T-helper 2 cell treated with Interferon-gamma antibody and Interleukin-4, amounts not matched to agents 100 ng/mL and 5 ng/mL, for 36 hours (primary cell): ENCODE measurements at regions not wholly inside any gene's neighbourhood (a gene's known extent, or its start where the extent isn't known, plus 50 kb on each side); places are given as distances from the start of the nearest gene placed in this dataset.
"Not testable (repeated sequence)": the region's sequence is repeated elsewhere in the genome, so short reads cannot be mapped to it uniquely, and the experiment has no call there.

Source experiments
- intact Hi-C: fragments of 100-400 bp; cut with micrococcal nuclease; formaldehyde crosslinking; loops from one replicate; pipeline ENCODE4 v1.15.1; 2023

DNA sequence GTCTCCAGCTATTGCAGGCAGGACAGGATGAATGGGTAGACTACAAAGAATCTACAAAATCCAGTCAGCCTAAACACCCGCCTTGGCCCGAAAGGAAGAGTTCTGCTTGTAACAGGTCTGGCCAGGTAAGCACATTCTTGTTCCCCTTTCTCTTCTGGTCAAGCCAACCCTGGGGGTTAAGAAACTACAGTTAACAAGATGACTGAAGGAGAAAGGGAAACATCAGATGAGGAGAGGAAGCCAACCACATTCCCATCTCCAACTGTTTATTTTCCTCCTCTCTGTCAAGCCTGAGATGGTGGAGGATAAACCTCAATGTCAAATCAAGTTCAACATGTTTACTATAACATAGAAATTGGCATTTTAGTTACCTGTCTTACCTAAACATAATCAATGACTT, 198.9 kb downstream of the IPMK start:
- intact Hi-C loops = loop anchor here (5.0 kb wide), 1 partner anchor 732 kb away; no protein-coding TSS in a partner anchor

DNA sequence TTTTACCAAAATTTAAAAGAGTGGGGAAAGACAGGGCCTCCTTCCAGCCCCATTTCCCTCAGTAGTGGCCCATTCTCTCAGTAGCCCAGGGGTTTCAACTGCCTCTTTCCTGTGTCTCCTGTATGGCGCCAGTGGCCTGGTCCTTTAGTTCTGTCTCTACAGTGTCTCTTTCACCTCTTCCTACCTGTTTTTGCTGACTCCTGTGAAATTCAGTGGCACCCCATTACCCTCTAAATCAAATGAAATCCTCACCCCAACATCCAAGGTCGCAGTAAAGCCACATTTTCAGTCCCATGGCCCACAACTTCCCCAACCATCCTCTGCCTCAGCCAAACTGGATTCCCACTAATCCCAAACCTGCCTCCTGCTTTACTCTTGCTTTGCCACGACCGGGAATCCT, 200.7 kb downstream of the IPMK start:
- intact Hi-C loops = loop anchor here (5.0 kb wide), 1 partner anchor 730 kb away; no protein-coding TSS in a partner anchor

DNA sequence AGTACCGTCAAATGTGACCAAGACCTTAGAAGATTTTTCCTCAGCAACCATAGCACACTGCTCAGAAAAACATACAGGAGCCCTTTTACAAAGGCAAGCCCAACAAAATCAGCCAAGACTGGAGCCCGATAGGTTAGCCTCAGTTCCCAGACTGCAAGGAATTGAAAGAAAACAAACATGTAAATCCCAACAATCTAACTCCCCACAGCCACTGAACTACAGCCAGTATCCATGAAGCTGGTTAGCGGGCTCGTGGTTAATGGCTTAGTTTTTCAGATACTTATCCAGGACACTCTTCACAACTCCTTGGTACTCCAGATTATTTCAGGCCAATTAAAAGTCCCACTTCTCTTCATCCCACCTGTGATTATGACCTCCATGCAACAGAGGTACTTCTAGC, 201.6 kb downstream of the IPMK start:
- intact Hi-C loops = loop anchor here (5.0 kb wide), 1 partner anchor 729 kb away; no protein-coding TSS in a partner anchor

DNA sequence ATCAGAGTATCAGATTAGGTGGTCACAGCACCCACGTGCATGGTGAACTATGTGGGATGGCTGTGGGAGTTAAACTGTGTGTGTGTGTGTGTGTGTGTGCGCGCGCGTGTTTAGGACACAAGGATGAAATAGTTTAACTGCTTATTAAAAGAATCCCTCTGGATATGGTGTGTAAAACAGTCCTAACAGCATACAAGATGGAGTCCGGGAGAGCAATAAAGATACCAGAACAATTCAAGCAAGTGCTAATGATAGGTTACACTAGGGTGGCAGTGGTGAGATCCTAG, 202.2 kb downstream of the IPMK start:
- intact Hi-C loops = loop anchor here (5.0 kb wide), 1 partner anchor 728 kb away; no protein-coding TSS in a partner anchor

DNA sequence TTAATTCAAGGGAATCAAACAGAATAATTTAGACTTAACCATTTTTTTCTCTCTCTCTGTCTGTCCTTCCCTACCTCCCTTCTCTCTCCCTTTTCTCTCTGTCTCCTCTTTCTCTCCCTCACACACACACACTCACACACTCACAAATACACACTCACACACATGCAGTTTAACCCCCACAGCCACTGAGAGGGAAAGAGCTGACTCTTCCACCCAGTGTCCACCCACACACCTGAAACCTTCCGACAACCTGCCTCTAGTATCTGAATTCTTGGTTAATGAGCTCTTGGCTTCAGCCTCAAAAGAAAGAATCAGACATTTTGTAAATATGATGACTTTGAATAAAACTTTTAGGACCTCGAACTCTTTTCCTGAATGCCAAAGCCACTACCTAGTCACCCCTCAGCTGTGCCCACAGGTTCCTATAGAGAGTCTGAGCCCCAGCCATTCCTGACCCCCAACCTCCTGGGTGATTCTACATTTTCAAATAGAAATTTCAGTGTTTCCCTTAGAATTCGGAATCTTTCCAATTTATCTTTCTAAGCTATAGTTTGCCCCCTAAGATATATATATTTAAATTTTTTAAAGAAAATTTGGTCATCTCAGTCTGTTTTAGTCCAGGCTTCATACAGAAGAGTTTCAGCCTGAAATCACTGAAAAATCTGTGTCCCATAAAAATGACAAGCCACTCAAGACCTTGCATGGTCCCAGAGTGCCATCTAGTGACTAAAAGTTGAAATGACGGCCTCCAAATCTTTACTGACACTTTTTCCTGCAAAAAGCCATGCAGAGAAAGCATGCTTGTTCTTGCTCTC, 202.8 kb downstream of the IPMK start:
- intact Hi-C loops = loop anchor here (5.0 kb wide), 1 partner anchor 728 kb away; no protein-coding TSS in a partner anchor

DNA sequence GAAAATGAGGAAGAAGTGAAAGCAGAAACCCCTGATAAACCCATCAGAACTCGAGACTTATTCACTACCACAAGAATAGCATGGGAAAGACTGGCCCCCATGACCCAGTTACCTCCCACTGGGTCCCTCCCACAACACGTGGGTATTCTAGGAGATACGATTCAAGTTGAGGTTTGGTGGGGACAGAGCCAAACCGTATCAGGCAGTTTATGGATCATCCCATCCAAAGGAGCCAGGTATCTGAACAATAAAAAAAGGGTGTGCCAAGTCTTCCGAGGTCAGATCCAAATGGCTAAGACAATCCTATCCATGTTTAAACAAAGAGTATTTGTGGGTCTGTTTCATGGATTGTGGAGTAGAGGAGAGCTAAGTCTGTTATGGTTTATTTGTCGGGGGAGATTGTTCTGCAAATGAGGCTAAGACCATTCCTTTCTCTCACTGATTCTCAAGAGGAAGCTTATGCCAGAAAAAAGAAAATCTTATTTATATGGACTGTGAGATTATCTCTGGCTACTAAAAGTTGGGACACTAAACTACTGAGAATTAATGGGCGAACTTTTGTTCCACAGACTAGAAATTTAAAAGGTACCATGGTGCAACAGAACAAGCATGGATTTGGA, 203.7 kb downstream of the IPMK start:
- intact Hi-C loops = no loop called here

DNA sequence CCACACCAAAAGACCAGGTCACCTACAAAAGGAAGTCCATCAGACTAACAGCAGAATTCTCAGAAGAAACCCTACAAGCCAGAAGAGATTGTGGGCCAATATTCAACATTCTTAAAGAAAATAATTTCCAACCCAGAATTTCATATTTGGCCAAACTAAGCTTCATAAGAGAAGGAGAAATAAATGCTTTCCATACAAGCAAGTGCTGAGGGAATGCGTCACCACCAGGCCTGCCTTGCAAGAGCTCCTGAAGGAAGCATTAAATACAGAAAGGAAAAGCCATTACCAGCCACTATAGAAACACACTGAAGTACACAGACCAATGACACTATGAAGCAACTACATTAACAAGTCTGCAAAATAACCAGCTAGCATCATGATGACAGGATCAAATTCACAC, 209.0 kb downstream of the IPMK start:
- intact Hi-C loops = not testable (repeated sequence)

DNA sequence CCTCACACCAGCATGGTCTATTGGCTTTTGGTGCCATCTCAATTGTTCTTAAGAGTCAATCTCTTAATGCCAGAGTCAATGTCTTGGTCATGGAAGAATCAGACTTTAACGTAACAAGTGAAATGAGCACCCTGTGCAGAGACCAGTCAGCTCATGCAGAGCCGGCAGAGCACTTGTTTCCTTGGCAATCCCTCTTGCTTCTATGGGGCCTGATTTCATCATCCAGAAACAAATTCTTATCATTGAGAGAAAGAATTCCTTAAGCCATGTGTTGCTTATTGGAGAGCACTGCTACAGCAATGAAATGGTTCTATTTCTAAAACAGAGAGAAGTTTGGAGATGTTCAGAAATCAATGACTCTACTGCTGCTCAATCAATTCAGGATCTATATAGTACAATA, 212.8 kb downstream of the IPMK start:
- intact Hi-C loops = no loop called here

DNA sequence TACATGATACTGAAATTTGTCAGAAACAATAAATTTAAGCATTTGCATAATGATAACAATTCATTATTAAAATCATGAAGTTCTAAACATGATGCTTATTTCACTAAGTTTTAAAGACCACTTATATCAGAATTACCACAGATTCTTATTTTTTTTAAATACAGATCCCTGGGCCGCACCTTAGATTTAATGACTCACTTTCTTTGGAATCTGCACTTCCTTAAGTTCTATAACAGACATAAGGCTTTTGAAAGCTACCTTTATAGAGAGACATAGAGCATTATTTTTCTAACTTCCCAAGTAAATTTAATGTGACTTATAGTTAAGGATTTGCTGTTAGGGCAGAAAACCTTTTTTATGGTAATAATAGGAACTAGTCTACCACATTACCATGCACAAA, 214.9 kb downstream of the IPMK start:
- intact Hi-C loops = no loop called here

DNA sequence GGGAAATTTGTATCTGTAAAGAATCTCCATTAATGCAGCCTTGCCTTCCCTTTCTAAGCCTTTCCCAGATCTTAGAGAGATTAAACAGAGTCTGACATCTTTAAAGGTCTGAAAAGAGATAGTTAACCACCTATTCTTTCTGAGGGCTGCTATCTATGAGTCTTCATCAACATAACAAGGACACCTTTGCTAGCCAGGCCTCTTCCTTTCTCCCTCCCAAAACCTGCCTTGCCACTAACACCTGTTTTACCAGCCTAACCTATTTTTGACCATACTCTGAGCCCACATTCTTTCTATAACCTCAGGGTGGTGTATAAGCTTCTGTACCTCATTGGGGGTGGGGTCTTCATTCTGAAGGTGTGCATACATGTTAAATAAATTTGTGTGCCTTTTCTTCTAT, 217.1 kb downstream of the IPMK start:
- intact Hi-C loops = no loop called here

DNA sequence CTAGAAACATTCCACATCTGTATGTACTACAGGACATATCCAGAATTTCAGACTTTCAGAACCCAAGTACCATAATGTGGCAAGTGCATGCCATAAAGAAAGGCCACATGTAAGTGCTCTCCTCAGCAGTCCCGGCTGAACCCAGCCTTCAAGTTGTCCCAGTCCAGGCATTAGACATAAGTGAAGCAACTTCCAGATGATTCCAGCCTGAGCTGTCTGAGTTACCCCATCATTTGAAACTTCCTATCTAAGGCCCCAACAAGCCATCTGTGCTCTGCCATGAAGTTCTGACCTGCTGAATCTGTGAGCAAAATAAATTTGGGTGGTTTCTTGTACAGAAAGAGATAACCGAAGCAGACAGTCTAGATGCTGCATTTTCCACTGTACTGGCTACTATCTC, 218.8 kb downstream of the IPMK start:
- intact Hi-C loops = no loop called here

DNA sequence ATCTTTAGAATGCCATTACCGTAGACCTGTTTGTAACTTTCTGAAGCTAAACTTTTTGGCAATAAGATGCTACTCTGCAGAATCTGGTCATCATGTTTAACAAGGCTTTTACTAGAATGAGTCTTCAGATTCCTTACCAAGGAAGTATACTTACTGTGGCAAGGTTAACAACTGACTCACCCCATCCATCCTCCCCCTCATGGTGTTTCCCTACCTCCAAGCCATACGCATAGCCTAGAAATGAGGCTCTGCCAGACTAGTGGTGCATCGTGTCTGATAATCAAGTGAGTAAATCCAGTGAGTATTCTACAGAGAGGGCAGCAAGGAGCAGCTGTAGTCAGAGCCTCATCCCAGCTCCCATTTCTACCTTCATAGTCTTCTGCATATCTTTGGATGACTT, 223.6 kb downstream of the IPMK start:
- intact Hi-C loops = no loop called here

DNA sequence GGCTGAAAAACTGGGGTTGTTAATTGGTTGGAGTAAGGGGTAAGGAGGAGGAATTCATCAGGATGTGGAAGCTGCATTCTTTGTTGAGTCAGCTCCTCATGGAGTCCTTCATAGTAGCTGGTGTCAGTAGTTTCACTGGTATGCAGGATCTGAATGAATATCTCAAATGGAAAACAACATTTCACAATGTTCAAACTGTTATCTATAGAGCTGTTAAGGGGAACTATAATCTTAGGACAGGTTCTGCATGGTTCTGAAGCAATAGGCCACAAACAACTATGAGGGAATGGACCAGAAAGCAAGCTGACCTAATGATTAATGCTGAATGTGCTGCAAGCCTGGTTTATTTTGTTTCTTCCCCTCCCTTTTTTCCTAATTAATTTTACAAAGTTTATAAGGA, 225.8 kb downstream of the IPMK start:
- intact Hi-C loops = no loop called here

DNA sequence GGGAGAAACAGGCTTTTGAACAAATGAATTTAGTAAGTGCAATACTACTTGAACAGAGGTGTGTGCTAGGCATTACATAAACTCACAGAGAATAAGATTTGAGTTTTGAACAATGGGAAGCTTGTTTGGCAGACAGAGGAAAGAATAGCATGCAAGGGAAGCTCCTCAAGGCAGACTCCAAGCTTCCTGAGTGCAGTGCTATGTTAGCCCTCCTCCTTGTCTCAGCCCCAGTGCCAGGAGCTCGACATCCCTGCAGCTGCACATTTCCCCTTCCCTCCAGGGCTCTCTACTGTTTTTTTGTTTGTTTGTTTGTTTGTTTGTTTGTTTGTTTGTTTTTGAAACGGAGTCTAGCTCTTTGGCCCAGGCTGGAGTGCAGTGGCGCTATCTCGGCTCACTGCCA, 237.5 kb downstream of the IPMK start:
- intact Hi-C loops = no loop called here

DNA sequence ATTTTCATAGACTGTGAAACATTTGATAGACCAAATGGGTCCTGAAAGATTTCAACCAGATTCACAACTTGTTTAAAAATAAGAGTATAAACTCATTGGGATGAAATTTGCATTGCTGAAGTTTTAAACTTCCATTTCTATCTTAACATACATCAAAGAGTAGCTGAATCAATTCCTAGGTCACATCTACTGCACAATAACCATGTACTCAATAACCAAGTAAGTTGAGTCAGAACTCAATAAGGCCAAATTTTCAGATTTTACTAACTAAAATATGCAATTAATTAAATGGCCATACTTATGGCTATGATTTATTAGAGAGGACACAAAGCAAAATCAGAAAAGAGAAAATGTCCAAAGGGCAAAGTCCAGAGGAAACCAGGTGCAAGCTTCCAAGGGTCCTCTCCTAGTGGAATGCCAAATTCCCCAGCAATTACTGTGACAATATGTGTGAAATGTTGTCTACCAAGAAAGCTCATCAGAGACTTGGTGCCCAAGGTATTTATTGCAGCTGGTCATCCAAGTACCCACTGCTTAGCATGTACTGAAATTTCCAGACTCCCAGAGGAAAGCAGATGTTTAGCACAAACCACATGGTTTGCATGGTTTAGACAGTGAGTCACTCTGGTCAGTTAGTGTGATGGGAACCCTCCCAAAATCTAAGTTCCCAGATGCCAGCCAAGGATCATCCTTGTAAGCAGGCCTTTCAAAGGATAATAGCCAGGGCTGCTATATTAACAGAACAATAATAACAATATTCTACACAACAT, 238.9 kb downstream of the IPMK start:
- intact Hi-C loops = no loop called here

DNA sequence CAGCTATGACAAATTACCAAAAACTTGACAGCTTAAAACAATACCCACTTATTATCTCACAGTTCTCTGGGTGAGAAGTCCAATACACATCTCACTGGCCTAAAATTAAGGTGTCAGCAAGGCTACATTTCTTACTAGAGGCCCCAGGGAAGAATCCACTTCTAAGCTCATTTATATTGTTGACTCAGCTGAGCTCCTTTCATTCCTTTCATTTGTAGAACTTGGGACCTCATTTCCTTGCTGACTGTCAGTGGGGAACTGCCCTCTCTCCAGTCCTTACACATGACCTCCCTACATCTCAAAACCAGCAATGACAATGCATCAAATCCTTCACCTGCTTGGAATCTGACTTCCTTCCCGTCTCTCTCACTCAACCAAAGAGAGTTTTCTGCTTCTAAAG, 240.3 kb downstream of the IPMK start:
- intact Hi-C loops = no loop called here

DNA sequence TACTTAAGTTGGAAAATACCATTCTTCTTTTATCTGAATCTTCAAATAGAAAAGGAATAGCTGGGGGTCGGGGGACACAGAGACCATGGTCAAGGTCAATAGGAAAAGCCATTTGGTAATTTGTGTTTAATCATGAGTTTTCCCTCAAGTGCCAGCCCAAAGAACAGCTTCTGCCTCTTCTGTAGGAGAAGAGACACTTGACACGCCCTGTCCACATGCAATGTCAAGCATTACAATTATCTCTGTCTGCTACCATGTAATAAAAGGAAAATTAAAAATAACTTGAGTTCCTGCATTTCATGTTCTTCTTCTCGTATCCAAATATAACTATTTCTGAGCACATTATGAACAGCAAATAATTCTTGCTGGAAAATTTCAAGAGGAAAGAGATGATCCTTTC, 241.7 kb downstream of the IPMK start:
- intact Hi-C loops = no loop called here

DNA sequence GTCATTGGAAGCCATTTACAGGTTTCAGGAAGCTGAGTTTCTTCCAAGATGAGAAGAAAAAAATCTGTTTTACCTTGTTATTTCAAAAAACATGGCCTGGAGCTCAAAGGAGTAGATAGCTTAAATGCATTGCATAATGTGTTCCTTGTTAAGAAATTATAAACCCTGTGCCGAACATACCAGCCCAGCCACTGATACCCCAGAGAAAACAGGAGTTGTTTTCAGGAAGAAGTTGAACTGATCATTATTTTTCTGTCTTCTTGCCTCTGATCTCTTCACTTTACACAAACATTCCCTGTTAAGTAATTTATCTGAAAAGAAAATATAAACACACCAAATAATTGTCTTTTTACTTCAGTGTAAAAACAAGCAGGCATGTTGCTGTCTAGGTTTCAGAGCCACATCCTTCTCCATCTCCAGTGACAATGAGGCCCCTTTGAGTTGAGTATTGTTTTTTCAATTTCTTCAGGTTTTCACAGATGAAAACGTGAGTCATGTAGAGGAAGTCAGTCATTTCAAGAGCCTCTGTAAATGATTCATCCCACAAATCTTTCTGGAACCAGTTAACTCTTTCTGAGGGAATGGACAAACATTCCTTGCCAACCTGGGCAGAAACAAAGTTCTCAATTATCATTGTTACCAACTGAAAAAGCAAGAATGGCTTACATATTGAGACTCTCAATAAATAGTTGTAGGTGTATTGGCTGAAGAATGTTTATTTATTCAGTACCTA, 244.2 kb downstream of the IPMK start:
- intact Hi-C loops = no loop called here

DNA sequence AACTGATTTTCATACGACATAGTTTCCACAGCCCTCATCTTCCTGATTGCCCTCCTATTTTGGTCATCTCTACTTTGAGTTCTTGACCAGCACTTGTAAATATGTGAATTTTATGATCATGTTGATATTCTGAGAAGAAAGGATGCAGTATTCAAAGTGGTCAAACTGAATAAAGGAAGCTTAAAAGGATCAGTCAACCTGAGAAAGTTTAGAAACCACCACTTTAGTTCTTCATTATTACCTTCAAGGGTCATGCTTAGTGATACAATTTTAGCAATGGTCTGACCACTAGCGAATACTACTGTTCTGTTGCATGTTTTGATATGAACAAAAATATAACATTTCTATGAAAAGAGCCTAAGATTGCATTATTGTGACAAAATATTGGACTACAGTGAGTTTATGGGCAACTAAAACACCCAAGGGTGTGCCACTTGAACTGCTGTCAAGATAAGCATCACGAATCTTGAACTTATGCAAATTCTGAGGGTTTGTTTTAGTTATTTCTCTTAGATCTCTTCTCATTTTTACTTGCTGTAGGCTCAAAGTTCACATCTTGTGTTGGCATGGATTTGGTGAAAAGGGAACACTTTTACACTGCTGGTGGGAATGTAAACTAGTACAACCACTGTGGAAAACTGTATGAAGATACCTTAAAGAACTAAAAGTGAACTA, 247.7 kb downstream of the IPMK start:
- intact Hi-C loops = no loop called here

DNA sequence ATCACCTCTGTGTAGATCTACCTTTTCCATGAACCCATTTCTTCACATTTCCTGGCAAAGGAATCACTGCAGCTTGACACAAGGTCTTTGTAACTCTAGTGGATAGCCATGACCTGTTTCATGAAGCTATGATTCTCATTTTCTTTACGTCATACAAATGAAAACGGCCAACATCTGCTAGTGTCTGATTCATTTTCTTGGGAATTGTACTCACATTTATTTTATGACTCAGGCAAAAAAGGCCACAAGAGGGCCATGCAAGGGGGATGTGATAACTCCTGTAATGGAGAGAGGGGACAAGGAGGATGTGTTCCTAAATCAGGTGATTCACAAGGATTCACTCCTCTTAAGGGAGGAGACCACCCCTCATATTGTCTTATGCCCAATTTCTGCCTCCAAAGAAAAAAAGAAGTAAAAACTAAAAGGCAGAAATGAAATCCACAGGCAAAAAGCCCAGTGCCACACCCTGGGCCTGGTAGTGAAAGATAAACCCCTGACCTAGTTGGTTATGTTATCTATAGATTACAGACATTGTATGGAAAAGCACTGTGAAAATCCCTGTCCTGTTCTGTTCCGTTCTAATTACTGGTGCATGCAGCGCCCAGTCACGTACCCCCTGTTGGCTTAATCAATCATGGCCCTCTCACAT, 249.9 kb downstream of the IPMK start:
- intact Hi-C loops = no loop called here

DNA sequence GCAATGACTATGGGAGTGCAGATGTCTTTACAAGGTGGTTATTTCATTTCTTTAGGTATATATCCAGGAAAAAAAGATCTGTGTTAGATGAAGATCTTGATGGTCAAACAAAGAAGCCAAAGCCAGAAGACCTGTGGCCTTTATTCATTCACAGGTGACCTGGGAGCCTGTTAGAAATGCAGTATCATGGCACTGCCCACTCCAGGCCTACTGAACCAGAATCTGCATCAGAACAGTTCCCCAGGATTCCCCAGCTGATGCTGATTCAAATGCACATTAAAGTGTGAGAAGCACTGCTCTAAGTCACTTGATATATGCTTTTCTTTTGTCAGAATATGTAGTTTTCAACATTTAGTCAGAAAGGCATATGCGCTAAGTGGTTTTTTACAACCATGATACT, 251.1 kb downstream of the IPMK start:
- intact Hi-C loops = no loop called here
